ENCODE measurements at regions not wholly inside any gene's neighbourhood (a gene's known extent, or its start where the extent isn't known, plus 50 kb on each side); places are given as distances from the start of the nearest gene placed in this dataset.
"Not testable (repeated sequence)": the region's sequence is repeated elsewhere in the genome, so short reads cannot be mapped to it uniquely, and the experiment has no call there.

- ATAC-seq; H3K27me3 Mint-ChIP-seq; H3K36me3 Mint-ChIP-seq (ENCODE audit: low read depth); DNase-seq; H3K9me3 ChIP-seq (ENCODE audit: control insufficient read depth, low read length, poor library complexity, severe bottlenecking); H3K4me3 Mint-ChIP-seq; H3K4me1 Mint-ChIP-seq; H3K27ac Mint-ChIP-seq: not testable (repeated sequence)
Observed at GRCh38 chr4:67412153-67412712, 133.1 kb downstream of the CENPC start.

- Mint-ChIP-seq H3K27ac (no peak overlapping the region), H3K27me3 (no peaks in the 10 kb centered on the region), H3K4me1 (no peaks in the 10 kb centered on the region), H3K36me3 (ENCODE audit: low read depth) (no peaks in the 10 kb centered on the region), H3K4me3 (no peak overlapping the region)
- no peaks in the 10 kb centered on the region for H3K9me3 ChIP-seq (ENCODE audit: control insufficient read depth, low read length, poor library complexity, severe bottlenecking)
- ATAC-seq, result no peak
- no peak for DNase-seq
Observed at GRCh38 chr4:67403342-67403741, 142.0 kb downstream of the CENPC start.

- Mint-ChIP-seq H3K4me3 (no peak overlapping the region), H3K36me3 (ENCODE audit: low read depth) (no peaks in the 10 kb centered on the region), H3K27me3 (no peaks in the 10 kb centered on the region), H3K27ac (no peak overlapping the region), H3K4me1 (no peaks in the 10 kb centered on the region)
- DNase-seq, result no peak
- no peak for ATAC-seq
- no peaks in the 10 kb centered on the region for H3K9me3 ChIP-seq (ENCODE audit: control insufficient read depth, low read length, poor library complexity, severe bottlenecking)
Observed at GRCh38 chr4:67401902-67402301, 143.4 kb downstream of the CENPC start.

- DNase-seq, result no peak
- no peak for ATAC-seq
- Mint-ChIP-seq H3K4me1 (no peaks in the 10 kb centered on the region), H3K36me3 (ENCODE audit: low read depth) (no peaks in the 10 kb centered on the region), H3K27ac (no peak overlapping the region), H3K27me3 (peaks cover 9% of the 10 kb centered on the region), H3K4me3 (no peak overlapping the region)
- H3K9me3 ChIP-seq (ENCODE audit: control insufficient read depth, low read length, poor library complexity, severe bottlenecking), result no peaks in the 10 kb centered on the region
Observed at GRCh38 chr4:67397931-67398330, 147.4 kb downstream of the CENPC start.

DNA sequence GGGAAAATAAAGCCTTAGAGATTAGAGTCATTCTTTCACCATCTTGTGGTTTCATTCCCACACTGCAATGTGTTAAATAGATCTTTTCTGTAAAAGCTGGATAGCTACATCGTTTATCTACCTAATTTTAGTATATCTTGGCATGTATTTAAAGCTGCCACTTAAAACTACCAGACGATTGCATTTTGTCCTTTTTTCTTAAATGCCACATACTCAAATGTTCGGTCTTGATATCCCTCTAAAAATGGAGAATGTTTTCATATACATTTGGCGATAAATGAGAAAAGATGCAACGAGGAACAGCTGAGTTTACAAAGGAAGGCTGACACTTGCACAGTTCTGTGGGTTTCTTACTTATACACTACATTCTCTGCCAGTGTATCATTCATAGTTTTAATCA lies 148.3 kb downstream of the CENPC start:
- H3K27ac Mint-ChIP-seq, result no peak overlapping the region
- H3K4me1 Mint-ChIP-seq, result no peaks in the 10 kb centered on the region
- no peaks in the 10 kb centered on the region for H3K36me3 Mint-ChIP-seq (ENCODE audit: low read depth)

DNA sequence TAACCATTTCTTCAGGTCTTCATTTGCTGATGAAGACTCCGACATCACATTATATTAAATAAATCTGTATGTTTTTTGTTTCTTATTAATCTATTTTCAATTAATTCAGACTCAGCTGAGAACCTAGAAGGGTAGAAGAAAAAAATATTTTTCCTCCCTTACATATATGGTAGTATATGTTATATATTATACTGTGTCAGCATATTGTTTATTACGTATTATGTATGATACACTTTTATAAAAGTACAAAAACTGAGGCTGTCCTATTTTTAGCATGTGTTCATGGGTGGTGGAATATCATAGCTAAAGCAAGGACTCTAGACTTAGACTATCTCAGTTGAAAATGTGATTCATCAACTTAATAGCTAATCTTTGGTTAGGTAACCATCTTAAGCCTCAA lies 149.3 kb downstream of the CENPC start:
- Mint-ChIP-seq H3K4me1 (no peaks in the 10 kb centered on the region), H3K27me3 (peaks cover 24% of the 10 kb centered on the region), H3K36me3 (ENCODE audit: low read depth) (no peaks in the 10 kb centered on the region), H3K4me3 (no peak overlapping the region), H3K27ac (no peak overlapping the region)
- no peak for ATAC-seq
- H3K9me3 ChIP-seq (ENCODE audit: control insufficient read depth, low read length, poor library complexity, severe bottlenecking), result no peaks in the 10 kb centered on the region
- no peak for DNase-seq

More for the DNA sequence above, 148.3 kb downstream of the CENPC start:
- peaks cover 16% of the 10 kb centered on the region for H3K27me3 Mint-ChIP-seq
- no peak for ATAC-seq
- DNase-seq, result no peak
- no peak overlapping the region for H3K4me3 Mint-ChIP-seq
- no peaks in the 10 kb centered on the region for H3K9me3 ChIP-seq (ENCODE audit: control insufficient read depth, low read length, poor library complexity, severe bottlenecking)

DNA sequence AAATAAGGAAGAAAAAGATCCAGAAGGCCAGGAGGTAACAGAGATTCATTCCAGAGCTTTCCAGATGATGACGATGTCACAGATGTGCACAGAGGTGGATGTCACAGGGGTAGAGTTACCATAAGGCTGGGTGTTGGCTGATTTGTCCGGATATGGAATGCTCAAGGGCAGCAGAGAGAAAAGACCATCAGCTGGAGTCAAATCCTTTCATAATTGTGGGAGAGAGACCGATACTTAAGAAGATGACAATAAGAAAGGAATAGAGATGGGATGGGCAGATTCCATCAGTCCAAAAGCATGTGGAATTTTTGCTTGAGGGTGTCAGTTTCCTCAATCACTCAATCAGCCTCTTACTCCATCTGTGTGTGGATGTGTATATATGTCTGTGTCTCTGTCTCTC lies 150.4 kb downstream of the CENPC start:
- no peaks in the 10 kb centered on the region for H3K36me3 Mint-ChIP-seq (ENCODE audit: low read depth)
- H3K27me3 Mint-ChIP-seq, result peaks cover 25% of the 10 kb centered on the region
- DNase-seq (no peak), ATAC-seq (no peak)
- no peak overlapping the region for H3K4me3 Mint-ChIP-seq
- H3K27ac Mint-ChIP-seq, result no peak overlapping the region
- no peaks in the 10 kb centered on the region for H3K9me3 ChIP-seq (ENCODE audit: control insufficient read depth, low read length, poor library complexity, severe bottlenecking)
- no peaks in the 10 kb centered on the region for H3K4me1 Mint-ChIP-seq

GRCh38 chr4:67393699-67394281 lies 151.5 kb downstream of the CENPC start:
- H3K27me3 Mint-ChIP-seq, result peaks cover 30% of the 10 kb centered on the region
- no peak for ATAC-seq
- DNase-seq, result no peak
- H3K4me1 Mint-ChIP-seq, result no peaks in the 10 kb centered on the region
- H3K9me3 ChIP-seq (ENCODE audit: control insufficient read depth, low read length, poor library complexity, severe bottlenecking), result no peaks in the 10 kb centered on the region
- no peak overlapping the region for H3K4me3 Mint-ChIP-seq
- H3K27ac Mint-ChIP-seq, result no peak overlapping the region
- H3K36me3 Mint-ChIP-seq (ENCODE audit: low read depth), result no peaks in the 10 kb centered on the region

DNA sequence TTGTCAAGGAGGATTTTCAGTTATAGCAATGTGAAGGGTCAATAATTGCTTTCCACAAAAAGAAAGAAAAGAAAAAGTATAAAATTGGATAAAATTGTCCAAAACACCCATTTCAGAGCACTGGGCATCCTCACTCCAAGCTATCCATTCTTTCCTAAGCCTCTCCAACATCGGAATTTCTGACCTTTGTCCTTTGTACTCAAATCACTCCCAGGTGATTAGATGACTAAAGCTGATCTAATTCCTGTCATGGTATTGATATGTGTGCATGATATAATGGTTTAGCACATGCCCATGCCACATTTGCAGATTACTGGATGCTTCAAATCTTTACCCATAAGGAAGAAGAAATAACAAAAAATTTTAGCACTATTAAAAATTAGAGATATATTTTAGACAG lies 152.3 kb downstream of the CENPC start:
- H3K4me3 Mint-ChIP-seq, result no peak overlapping the region
- DNase-seq, result no peak
- H3K4me1 Mint-ChIP-seq, result no peaks in the 10 kb centered on the region
- peaks cover 30% of the 10 kb centered on the region for H3K27me3 Mint-ChIP-seq
- ATAC-seq, result no peak
- H3K36me3 Mint-ChIP-seq (ENCODE audit: low read depth), result no peaks in the 10 kb centered on the region
- no peaks in the 10 kb centered on the region for H3K9me3 ChIP-seq (ENCODE audit: control insufficient read depth, low read length, poor library complexity, severe bottlenecking)
- H3K27ac Mint-ChIP-seq, result no peak overlapping the region

- H3K4me3 Mint-ChIP-seq; ATAC-seq; H3K27me3 Mint-ChIP-seq; H3K9me3 ChIP-seq (ENCODE audit: control insufficient read depth, low read length, poor library complexity, severe bottlenecking); H3K4me1 Mint-ChIP-seq; DNase-seq; H3K36me3 Mint-ChIP-seq (ENCODE audit: low read depth); H3K27ac Mint-ChIP-seq: not testable (repeated sequence)
Observed at GRCh38 chr4:67381406-67381804, 163.9 kb downstream of the CENPC start.

DNA sequence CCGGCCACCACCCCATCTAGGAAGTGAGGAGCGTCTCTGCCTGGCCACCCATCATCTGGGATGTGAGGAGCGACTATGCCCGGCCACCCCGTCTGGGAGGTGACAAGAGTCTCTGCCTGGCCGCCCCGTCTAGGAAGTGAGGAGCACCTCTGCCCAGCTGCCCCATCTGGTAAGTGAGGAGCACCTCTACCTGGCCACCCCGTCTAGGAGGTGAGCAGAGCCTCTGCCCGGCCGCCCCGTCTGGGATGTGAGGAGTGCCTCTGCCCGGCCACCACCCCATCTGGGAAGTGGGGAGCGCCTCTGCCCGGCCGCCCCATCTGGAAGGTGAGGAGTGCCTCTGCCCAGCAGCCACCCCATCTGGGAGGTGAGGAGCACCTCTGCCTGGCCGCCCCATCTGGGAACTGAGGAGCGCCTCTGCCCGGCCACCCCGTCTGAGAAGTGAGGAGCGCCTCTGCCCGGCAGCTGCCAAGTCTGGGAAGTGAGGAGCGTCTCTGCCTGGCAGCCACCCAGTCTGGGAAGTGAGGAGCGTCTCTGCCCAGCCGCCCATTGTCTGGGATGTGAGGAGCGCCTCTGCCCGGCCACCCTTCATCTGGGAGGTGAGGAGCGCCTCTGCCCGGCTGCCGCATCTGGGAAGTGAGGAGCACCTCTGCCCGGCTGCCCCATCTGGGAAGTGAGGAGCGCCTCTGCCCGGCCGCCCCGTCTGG lies 164.4 kb downstream of the CENPC start:
- H3K36me3 Mint-ChIP-seq (ENCODE audit: low read depth); H3K4me3 Mint-ChIP-seq; DNase-seq; H3K27me3 Mint-ChIP-seq; H3K27ac Mint-ChIP-seq; H3K4me1 Mint-ChIP-seq; H3K9me3 ChIP-seq (ENCODE audit: control insufficient read depth, low read length, poor library complexity, severe bottlenecking); ATAC-seq: not testable (repeated sequence)

GRCh38 chr4:67380154-67380553 lies 165.1 kb downstream of the CENPC start:
- ATAC-seq (no peak), DNase-seq (no peak)
- H3K36me3 Mint-ChIP-seq (ENCODE audit: low read depth), result no peaks in the 10 kb centered on the region
- H3K27ac Mint-ChIP-seq, result no peak overlapping the region
- no peak overlapping the region for H3K4me3 Mint-ChIP-seq
- H3K9me3 ChIP-seq (ENCODE audit: control insufficient read depth, low read length, poor library complexity, severe bottlenecking), result no peaks in the 10 kb centered on the region
- peaks cover 2% of the 10 kb centered on the region for H3K4me1 Mint-ChIP-seq
- peaks cover 4% of the 10 kb centered on the region for H3K27me3 Mint-ChIP-seq

GRCh38 chr4:67375291-67375690 lies 170.0 kb downstream of the CENPC start:
- H3K27ac Mint-ChIP-seq, result no peak overlapping the region
- ATAC-seq, result no peak
- H3K4me3 Mint-ChIP-seq, result no peak overlapping the region
- H3K36me3 Mint-ChIP-seq (ENCODE audit: low read depth), result no peaks in the 10 kb centered on the region
- H3K4me1 Mint-ChIP-seq, result peaks cover 2% of the 10 kb centered on the region
- H3K27me3 Mint-ChIP-seq, result peaks cover 12% of the 10 kb centered on the region
- no peak for DNase-seq
- no peaks in the 10 kb centered on the region for H3K9me3 ChIP-seq (ENCODE audit: control insufficient read depth, low read length, poor library complexity, severe bottlenecking)

GRCh38 chr4:67371615-67372014 lies 173.7 kb downstream of the CENPC start:
- no peak overlapping the region for H3K4me3 Mint-ChIP-seq
- ATAC-seq, result no peak
- DNase-seq, result no peak
- peaks cover 2% of the 10 kb centered on the region for H3K4me1 Mint-ChIP-seq
- peaks cover 15% of the 10 kb centered on the region for H3K27me3 Mint-ChIP-seq
- peaks cover 2% of the 10 kb centered on the region for H3K36me3 Mint-ChIP-seq (ENCODE audit: low read depth)
- no peaks in the 10 kb centered on the region for H3K9me3 ChIP-seq (ENCODE audit: control insufficient read depth, low read length, poor library complexity, severe bottlenecking)
- H3K27ac Mint-ChIP-seq, result no peak overlapping the region
